ENCODE measurements at regions not wholly inside any gene's neighbourhood (a gene's known extent, or its start where the extent isn't known, plus 50 kb on each side); places are given as distances from the start of the nearest gene placed in this dataset.

- no peak for ATAC-seq
- H3K4me1 ChIP-seq = no peaks in the 10 kb centered on the region
- no peaks in the 10 kb centered on the region for H3K9me3 ChIP-seq
- no peak overlapping the region for H3K4me3 ChIP-seq
- no peaks in the 10 kb centered on the region for H3K27me3 ChIP-seq
- DNase-seq = no peak
- no peaks in the 10 kb centered on the region for H3K36me3 ChIP-seq
- H3K27ac ChIP-seq = no peak overlapping the region
- no peak for TF ChIP-seq CTCF (IDR thresholded peaks at IDR 0.05)
- intact Hi-C loops (cut with DNase I) = no loop called here
Measured at GRCh38 chr10:128485701-128486235, 359.5 kb upstream of the MKI67 start.

- Histone ChIP-seq H3K4me1 (no peaks in the 10 kb centered on the region), H3K36me3 (no peaks in the 10 kb centered on the region), H3K27me3 (no peaks in the 10 kb centered on the region), H3K27ac (no peak overlapping the region), H3K4me3 (no peak overlapping the region), H3K9me3 (no peaks in the 10 kb centered on the region)
- intact Hi-C loops (cut with DNase I) = no loop called here
- no peak for TF ChIP-seq CTCF (IDR thresholded peaks at IDR 0.05)
- DNase-seq (peak; percentile 38), ATAC-seq (no peak)
Measured at GRCh38 chr10:128487517-128487916, 361.3 kb upstream of the MKI67 start.

- no peaks in the 10 kb centered on the region for H3K27me3 ChIP-seq
- H3K4me1 ChIP-seq = no peaks in the 10 kb centered on the region
- no peak overlapping the region for H3K4me3 ChIP-seq
- H3K9me3 ChIP-seq = no peaks in the 10 kb centered on the region
- TF ChIP-seq CTCF (IDR thresholded peaks at IDR 0.05) = no peak
- intact Hi-C loops (cut with DNase I) = no loop called here
- DNase-seq (peak; percentile 46), ATAC-seq (no peak)
- no peaks in the 10 kb centered on the region for H3K36me3 ChIP-seq
- no peak overlapping the region for H3K27ac ChIP-seq
Measured at GRCh38 chr10:128489324-128490247, 363.4 kb upstream of the MKI67 start.

GRCh38 chr10:128491686-128492085, 365.5 kb upstream of the MKI67 start:
- ATAC-seq (no peak), DNase-seq (peak; percentile 59)
- no peak overlapping the region for H3K27ac ChIP-seq
- H3K27me3 ChIP-seq = no peaks in the 10 kb centered on the region
- intact Hi-C loops (cut with DNase I) = no loop called here
- no peaks in the 10 kb centered on the region for H3K36me3 ChIP-seq
- H3K4me1 ChIP-seq = no peaks in the 10 kb centered on the region
- TF ChIP-seq CTCF (IDR thresholded peaks at IDR 0.05) = no peak
- H3K4me3 ChIP-seq = no peak overlapping the region
- H3K9me3 ChIP-seq = no peaks in the 10 kb centered on the region

- Histone ChIP-seq H3K9me3 (no peaks in the 10 kb centered on the region), H3K27me3 (no peaks in the 10 kb centered on the region), H3K4me1 (no peaks in the 10 kb centered on the region), H3K36me3 (no peaks in the 10 kb centered on the region), H3K27ac (no peak overlapping the region), H3K4me3 (no peak overlapping the region)
- DNase-seq (no peak), ATAC-seq (no peak)
- intact Hi-C loops (cut with DNase I) = no loop called here
- TF ChIP-seq CTCF (IDR thresholded peaks at IDR 0.05) = no peak
Measured at GRCh38 chr10:128493811-128494210, 367.6 kb upstream of the MKI67 start.
